ENCODE measurements at regions not wholly inside any gene's neighbourhood (a gene's known extent, or its start where the extent isn't known, plus 50 kb on each side); places are given as distances from the start of the nearest gene placed in this dataset.

DNA sequence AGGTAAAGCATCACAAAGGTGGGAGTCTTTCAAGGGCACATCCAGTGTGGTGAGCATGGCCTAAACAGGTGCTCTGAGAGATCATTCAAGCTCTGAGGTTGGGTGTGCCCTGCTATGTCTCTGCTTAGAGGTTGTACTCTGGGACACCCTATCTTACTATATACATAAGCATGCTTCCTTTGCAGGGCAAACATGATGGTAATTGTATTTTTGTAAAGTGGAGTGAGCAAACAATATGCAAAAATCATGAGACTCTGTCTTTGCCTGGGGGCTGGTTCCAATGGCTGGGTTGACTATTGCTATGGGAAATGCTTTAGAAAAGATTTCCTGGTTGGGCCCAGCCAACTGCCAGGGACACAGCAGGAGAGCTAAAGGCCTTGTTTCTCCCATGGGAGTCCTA, 315.1 kb upstream of the TLE3 start:
- Mint-ChIP-seq H3K27ac (no peak overlapping the region), H3K9me3 (ENCODE audit: low read depth) (peaks cover 8% of the 10 kb centered on the region), H3K36me3 (ENCODE audit: insufficient read depth) (peaks cover 2% of the 10 kb centered on the region), H3K27me3 (peaks cover 32% of the 10 kb centered on the region), H3K4me3 (ENCODE audit: low read depth) (no peak overlapping the region), H3K4me1 (ENCODE audit: low read depth) (peaks cover 7% of the 10 kb centered on the region)
- DNase-seq (ENCODE audit: low spot score, unreplicated experiment) = no peak
- TF ChIP-seq, protein P1, sequence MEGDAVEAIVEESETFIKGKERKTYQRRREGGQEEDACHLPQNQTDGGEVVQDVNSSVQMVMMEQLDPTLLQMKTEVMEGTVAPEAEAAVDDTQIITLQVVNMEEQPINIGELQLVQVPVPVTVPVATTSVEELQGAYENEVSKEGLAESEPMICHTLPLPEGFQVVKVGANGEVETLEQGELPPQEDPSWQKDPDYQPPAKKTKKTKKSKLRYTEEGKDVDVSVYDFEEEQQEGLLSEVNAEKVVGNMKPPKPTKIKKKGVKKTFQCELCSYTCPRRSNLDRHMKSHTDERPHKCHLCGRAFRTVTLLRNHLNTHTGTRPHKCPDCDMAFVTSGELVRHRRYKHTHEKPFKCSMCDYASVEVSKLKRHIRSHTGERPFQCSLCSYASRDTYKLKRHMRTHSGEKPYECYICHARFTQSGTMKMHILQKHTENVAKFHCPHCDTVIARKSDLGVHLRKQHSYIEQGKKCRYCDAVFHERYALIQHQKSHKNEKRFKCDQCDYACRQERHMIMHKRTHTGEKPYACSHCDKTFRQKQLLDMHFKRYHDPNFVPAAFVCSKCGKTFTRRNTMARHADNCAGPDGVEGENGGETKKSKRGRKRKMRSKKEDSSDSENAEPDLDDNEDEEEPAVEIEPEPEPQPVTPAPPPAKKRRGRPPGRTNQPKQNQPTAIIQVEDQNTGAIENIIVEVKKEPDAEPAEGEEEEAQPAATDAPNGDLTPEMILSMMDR (IDR thresholded peaks at IDR 0.05; ENCODE audit: unreplicated experiment) = no peak

DNA sequence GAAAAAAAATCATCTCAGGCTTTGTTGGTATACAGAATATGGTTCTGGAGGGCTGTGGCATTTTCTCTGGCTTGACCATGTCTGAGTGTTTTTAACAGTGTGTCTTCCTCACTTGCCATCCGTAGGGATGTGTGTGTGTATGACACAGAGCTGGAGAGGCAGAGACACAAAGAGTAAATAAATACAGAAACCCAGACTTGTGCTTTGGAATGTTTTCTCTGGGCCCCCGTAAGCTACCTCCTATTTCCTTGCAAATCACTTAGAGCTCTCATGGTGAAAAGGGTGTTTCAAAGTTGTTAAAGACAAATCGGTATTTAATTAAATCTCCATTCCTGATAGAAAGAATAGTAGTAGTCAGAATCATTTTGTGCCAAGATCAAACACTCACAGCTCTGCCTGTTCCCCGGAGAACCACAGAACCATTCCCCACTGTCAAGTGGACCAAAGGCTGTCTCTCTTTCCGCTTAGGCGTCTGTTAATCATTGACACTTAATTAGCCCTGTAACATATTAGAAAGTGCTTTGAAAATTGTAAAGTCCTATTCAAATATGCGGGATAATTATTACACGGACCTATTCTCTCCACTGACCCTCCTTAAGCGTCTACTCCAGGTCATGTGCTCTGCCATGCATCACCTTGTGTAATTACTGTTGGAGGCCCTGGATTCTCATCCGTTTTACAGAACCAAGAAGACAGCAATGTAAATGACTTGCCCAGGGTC, 313.6 kb upstream of the TLE3 start:
- no peak for DNase-seq (ENCODE audit: low spot score, unreplicated experiment)
- H3K36me3 Mint-ChIP-seq (ENCODE audit: insufficient read depth) = peaks cover 2% of the 10 kb centered on the region
- TF ChIP-seq, protein P1 (IDR thresholded peaks at IDR 0.05; ENCODE audit: unreplicated experiment) = no peak
- H3K9me3 Mint-ChIP-seq (ENCODE audit: low read depth) = peaks cover 11% of the 10 kb centered on the region
- H3K27me3 Mint-ChIP-seq = peaks cover 20% of the 10 kb centered on the region
- no peak overlapping the region for H3K27ac Mint-ChIP-seq
- H3K4me3 Mint-ChIP-seq (ENCODE audit: low read depth) = no peak overlapping the region
- H3K4me1 Mint-ChIP-seq (ENCODE audit: low read depth) = peaks cover 15% of the 10 kb centered on the region

DNA sequence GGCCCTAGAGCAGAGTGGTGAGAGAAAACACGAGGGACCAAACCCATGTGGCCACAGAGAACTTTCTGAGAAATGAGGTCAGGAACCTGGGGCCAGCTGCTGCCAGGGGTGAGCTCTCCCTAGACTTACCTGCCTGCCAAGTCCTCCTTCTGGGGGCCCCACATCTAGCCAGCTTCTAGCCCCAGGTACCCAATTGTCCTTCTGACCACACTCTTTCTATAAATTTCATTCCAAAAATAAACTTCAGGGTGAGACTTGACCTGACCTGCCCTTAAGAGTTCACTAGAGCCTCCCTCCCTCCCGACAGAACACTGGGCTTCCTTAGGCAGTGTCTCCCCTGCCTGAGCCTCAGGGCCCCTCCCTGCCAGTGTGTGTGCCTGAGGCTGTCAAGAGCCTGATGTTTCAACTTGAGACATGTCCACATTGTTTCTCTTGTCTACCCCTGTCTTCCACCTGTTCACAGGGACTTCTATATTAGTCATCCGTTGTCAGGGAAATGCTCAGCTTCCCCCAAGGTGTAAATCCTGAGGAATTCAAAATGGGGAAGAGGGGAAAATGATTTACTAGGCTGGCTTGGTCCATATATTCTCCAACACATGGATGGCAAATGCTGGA, 312.8 kb upstream of the TLE3 start:
- Mint-ChIP-seq H3K4me3 (ENCODE audit: low read depth) (no peak overlapping the region), H3K4me1 (ENCODE audit: low read depth) (peaks cover 15% of the 10 kb centered on the region), H3K36me3 (ENCODE audit: insufficient read depth) (peaks cover 2% of the 10 kb centered on the region), H3K27ac (no peak overlapping the region), H3K27me3 (peaks cover 13% of the 10 kb centered on the region), H3K9me3 (ENCODE audit: low read depth) (peaks cover 11% of the 10 kb centered on the region)
- TF ChIP-seq, protein P1 (IDR thresholded peaks at IDR 0.05; ENCODE audit: unreplicated experiment) = no peak
- no peak for DNase-seq (ENCODE audit: low spot score, unreplicated experiment)

DNA sequence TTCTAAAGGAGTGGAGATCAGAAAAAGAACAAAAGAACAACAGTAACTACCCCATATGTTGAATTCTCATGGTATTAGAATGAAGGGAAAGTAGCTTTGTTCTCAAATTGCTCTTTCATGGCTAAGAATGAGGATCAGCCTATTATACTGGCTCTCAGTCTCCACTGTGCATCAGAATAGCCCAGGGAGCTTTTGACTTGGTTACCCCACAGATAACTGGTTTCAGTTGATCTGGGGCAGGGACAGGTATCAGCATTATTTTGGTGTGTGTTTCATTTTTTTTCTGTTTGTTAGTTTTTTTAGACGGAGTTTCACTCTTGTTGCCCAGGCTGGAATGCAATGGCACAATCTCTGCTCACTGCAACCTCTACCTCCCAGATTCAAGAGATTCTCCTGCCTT, 311.7 kb upstream of the TLE3 start:
- peaks cover 15% of the 10 kb centered on the region for H3K4me1 Mint-ChIP-seq (ENCODE audit: low read depth)
- no peak overlapping the region for H3K4me3 Mint-ChIP-seq (ENCODE audit: low read depth)
- H3K27me3 Mint-ChIP-seq = peaks cover 16% of the 10 kb centered on the region
- DNase-seq (ENCODE audit: low spot score, unreplicated experiment) = no peak
- H3K36me3 Mint-ChIP-seq (ENCODE audit: insufficient read depth) = peaks cover 2% of the 10 kb centered on the region
- no peak overlapping the region for H3K27ac Mint-ChIP-seq
- TF ChIP-seq, protein P1 (IDR thresholded peaks at IDR 0.05; ENCODE audit: unreplicated experiment) = no peak
- peaks cover 15% of the 10 kb centered on the region for H3K9me3 Mint-ChIP-seq (ENCODE audit: low read depth)

DNA sequence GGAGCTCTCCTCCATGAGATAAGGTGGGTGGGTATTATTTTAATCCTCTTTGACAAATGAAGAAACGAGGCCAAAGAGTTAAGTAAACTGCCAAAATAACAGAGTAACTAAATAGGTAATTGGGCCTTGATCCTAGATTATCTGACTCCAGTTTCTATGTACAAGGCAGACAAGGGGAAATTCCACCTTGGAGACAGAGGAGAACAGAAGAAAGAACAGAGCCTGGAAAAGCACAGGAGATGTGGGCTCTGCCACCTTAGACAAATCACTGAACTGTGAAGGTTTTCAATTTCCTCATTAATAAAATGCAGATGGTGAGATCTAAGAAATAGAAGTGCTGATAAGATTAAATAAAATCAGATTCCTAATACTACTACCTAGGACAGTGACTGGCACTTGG, 310.2 kb upstream of the TLE3 start:
- H3K36me3 Mint-ChIP-seq (ENCODE audit: insufficient read depth) = peaks cover 2% of the 10 kb centered on the region
- TF ChIP-seq, protein P1 (IDR thresholded peaks at IDR 0.05; ENCODE audit: unreplicated experiment) = no peak
- H3K9me3 Mint-ChIP-seq (ENCODE audit: low read depth) = peaks cover 15% of the 10 kb centered on the region
- H3K4me3 Mint-ChIP-seq (ENCODE audit: low read depth) = no peak overlapping the region
- no peak for DNase-seq (ENCODE audit: low spot score, unreplicated experiment)
- no peak overlapping the region for H3K27ac Mint-ChIP-seq
- H3K27me3 Mint-ChIP-seq = peaks cover 10% of the 10 kb centered on the region
- peaks cover 15% of the 10 kb centered on the region for H3K4me1 Mint-ChIP-seq (ENCODE audit: low read depth)

Data from progenitor cell of endocrine pancreas (in vitro differentiated cells).